GM12872 (cell line): ENCODE measurements at regions not wholly inside any gene's neighbourhood (a gene's known extent, or its start where the extent isn't known, plus 50 kb on each side); places are given as distances from the start of the nearest gene placed in this dataset.

Experiments used
- TF ChIP-seq, protein P1 (sequence below): IDR thresholded peaks from 3 replicates; pipeline ENCODE4 v1.5.1; 2011; ENCODE audit warnings: low read depth, mild to moderate bottlenecking, low read length, moderate library complexity; ENCODE audit not compliant: insufficient read depth

GRCh38 chr15:29405564-29405963 is 135.9 kb upstream of the NSMCE3 start:
- TF ChIP-seq, protein P1, sequence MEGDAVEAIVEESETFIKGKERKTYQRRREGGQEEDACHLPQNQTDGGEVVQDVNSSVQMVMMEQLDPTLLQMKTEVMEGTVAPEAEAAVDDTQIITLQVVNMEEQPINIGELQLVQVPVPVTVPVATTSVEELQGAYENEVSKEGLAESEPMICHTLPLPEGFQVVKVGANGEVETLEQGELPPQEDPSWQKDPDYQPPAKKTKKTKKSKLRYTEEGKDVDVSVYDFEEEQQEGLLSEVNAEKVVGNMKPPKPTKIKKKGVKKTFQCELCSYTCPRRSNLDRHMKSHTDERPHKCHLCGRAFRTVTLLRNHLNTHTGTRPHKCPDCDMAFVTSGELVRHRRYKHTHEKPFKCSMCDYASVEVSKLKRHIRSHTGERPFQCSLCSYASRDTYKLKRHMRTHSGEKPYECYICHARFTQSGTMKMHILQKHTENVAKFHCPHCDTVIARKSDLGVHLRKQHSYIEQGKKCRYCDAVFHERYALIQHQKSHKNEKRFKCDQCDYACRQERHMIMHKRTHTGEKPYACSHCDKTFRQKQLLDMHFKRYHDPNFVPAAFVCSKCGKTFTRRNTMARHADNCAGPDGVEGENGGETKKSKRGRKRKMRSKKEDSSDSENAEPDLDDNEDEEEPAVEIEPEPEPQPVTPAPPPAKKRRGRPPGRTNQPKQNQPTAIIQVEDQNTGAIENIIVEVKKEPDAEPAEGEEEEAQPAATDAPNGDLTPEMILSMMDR = no peak

GRCh38 chr15:29403772-29404171 is 134.2 kb upstream of the NSMCE3 start:
- TF ChIP-seq, protein P1 = no peak

DNA sequence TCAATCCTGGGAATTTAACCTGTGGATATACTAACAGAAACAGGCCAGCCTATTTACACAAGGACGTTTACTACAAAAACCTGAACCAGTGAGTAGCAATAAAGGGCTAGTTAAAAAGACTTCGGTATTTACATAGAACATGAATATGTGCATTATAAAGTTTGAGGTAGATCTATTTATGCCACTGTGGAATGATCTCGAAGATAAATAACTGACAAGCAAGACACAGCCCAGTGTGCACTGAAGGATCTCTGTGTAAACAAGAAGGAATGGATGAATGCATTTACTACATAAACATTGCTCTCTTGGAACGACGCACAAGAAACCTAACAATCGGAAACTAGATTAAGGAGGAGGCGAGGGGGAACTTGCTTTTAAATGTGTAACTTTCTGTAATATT is 132.0 kb upstream of the NSMCE3 start:
- TF ChIP-seq, protein P1 = no peak

GRCh38 chr15:29400701-29401100 is 131.1 kb upstream of the NSMCE3 start:
- TF ChIP-seq, protein P1 = no peak

GRCh38 chr15:29398907-29399306 is 129.3 kb upstream of the NSMCE3 start:
- TF ChIP-seq, protein P1 = no peak

DNA sequence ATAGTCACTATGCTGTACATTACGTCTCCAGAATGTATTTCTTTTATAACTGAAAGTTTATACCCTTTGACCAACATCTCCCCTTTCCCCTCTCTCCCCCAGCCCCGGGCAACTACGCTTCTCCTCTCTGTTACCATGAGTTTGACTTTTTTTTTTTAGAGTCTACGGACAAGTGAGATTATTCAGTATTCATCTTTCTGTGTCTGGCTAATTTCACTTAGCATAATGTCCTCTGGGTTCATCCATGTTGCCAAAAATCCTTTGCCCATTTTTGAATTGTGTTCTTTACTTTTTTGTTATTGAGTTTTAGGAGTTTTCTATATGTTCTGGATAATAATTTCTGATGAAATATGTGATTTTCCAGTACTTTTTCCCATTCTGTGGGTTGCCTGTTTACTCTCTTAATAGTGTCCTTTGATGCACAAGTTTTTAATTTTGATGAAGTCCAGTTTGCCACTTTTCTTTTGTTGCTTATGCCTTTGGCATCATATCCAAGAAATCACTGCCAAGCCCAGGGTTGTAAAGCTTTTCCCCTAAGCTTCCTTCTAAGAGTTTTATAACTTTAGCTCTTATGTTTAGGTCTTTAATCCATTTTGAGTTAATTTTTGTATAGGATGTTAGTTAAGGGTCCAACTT is 126.7 kb upstream of the NSMCE3 start:
- TF ChIP-seq, protein P1 = no peak

DNA sequence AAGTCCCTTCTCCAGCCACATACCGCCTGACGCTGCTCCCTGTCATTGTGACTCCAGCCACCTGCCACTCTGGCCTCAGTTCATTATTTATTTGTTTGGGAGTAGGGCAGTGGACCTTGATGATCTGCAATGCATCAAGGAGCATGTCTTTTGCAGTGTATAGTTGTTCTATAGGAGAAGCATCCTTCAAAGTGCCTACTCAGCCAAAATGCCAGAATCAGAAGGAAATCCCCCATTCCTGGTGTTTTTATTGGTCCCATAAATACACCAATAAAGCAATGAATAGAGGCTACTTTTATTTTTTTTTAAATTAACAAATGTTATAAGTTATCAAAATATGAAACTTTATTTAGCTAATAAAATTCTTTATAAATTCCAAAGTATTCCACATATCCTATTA is 123.8 kb upstream of the NSMCE3 start:
- TF ChIP-seq, protein P1 = no peak
